GM12878 (cell line): ENCODE measurements at regions not wholly inside any gene's neighbourhood (a gene's known extent, or its start where the extent isn't known, plus 50 kb on each side); places are given as distances from the start of the nearest gene placed in this dataset.

ENCODE experiments used
- ATAC-seq: fragments of 200-7000 bp; cut with Tn5 transposase; 3 replicates; pipeline ENCODE4 v1.9.1; 2020; ENCODE audit warnings: mild to moderate bottlenecking, moderate library complexity
- BruUV-seq: library from RNA; stranded (reverse); fragments of 400-500 nt; replicated peaks from 2 replicates; lab custom pipeline; 2021; lab: Mats Ljungman, UMichigan
- CTCF ChIA-PET: fragments of 300-600 bp; sonication (Branson Sonifier 250); formaldehyde crosslinking; extraction: SDS; loops from one replicate; lab custom pipeline; 2021; ENCODE audit warnings: inconsistent platforms; lab: Yijun Ruan, JAX
- POLR2A ChIA-PET: fragments of 350-600 bp; formaldehyde crosslinking; extraction: SDS; loops from one replicate; lab custom pipeline; 2021; ENCODE audit warnings: inconsistent platforms; lab: Charles Lee
- RAD21 ChIA-PET: fragments of 300-600 bp; sonication (Branson Sonifier 250); formaldehyde crosslinking; loops from one replicate; lab custom pipeline; 2023; ENCODE audit warnings: antibody characterized with exemption; ENCODE audit not compliant: unreplicated experiment; lab: Charles Lee
- SMC1A ChIA-PET: fragments of 300-600 bp; sonication (Branson Sonifier 250); formaldehyde crosslinking; loops from one replicate; lab custom pipeline; 2023; ENCODE audit not compliant: unreplicated experiment, uncharacterized antibody; lab: Charles Lee
- DNase-seq: peaks from one replicate; pipeline ENCODE4 v3.0.0-alpha.2; 2011; ENCODE audit warnings: low read depth, low spot score
- FAIRE-seq: peaks from 3 replicates; lab custom pipeline; 2011; peaks lifted over from hg19 to GRCh38; lab: Jason Lieb, UNC
- H2AFZ ChIP-seq: 2 replicates; pipeline ENCODE4 v1.6.0; 2011; ENCODE audit warnings: low read depth, low read length, control low read depth; ENCODE audit not compliant: control insufficient read depth
- H3K27ac ChIP-seq: 2 replicates; pipeline ENCODE4 v1.5.1; 2011; ENCODE audit warnings: control low read depth; ENCODE audit not compliant: control insufficient read depth, insufficient read depth
- H3K27me3 ChIP-seq, 2 experiments: replicated peaks in 1 of 2; 2 replicates each; pipeline versions ENCODE4 v1.6.0 to v1.6.1; 2011; ENCODE audit warnings: low read length in 1 of 2; ENCODE audit not compliant: control insufficient read depth in 2 of 2, insufficient read depth in 2 of 2
- H3K36me3 ChIP-seq, 2 experiments: 2 replicates each; pipeline ENCODE4 v1.5.1; 2011; ENCODE audit warnings: low read length in 1 of 2; ENCODE audit not compliant: control insufficient read depth in 2 of 2, insufficient read depth in 2 of 2
- H3K4me1 ChIP-seq: 2 replicates; pipeline ENCODE4 v1.6.1; 2011; ENCODE audit warnings: mild to moderate bottlenecking, low read length, moderate library complexity, mixed read lengths; ENCODE audit not compliant: control insufficient read depth, insufficient read depth
- H3K4me2 ChIP-seq: 2 replicates; pipeline ENCODE4 v1.6.0; 2011; ENCODE audit warnings: control low read depth; ENCODE audit not compliant: control insufficient read depth, insufficient read depth
- H3K4me3 ChIP-seq: fragments of 200-600 bp; sonication (generic); 2 replicates; pipeline ENCODE4 v1.5.1; 2016
- H3K79me2 ChIP-seq: 2 replicates; pipeline ENCODE4 v1.6.0; 2011; ENCODE audit warnings: low read length; ENCODE audit not compliant: control insufficient read depth, insufficient read depth
- H3K9ac ChIP-seq: 2 replicates; pipeline ENCODE4 v1.8.0; 2011; ENCODE audit warnings: low read length, control low read depth, mixed read lengths; ENCODE audit not compliant: control insufficient read depth, insufficient read depth
- H3K9me3 ChIP-seq: replicated peaks from 3 replicates; pipeline ENCODE4 v1.5.1; 2011; ENCODE audit warnings: mild to moderate bottlenecking, low read length; ENCODE audit not compliant: control insufficient read depth, insufficient read depth
- H4K20me1 ChIP-seq: 2 replicates; pipeline ENCODE4 v1.6.0; 2011; ENCODE audit not compliant: control insufficient read depth, insufficient read depth
- CEBPB ChIP-seq, 2 experiments: fragments of 150-350 bp in 1 of 2; IDR thresholded peaks; 2 replicates each; pipeline ENCODE4 v1.6.1; 2012 to 2014; ENCODE audit warnings: low read depth in 2 of 2, low read length in 2 of 2, borderline replicate concordance in 1 of 2, inconsistent platforms in 1 of 2
- CUX1 ChIP-seq: IDR thresholded peaks from 2 replicates; pipeline ENCODE4 v1.6.1; 2012; ENCODE audit warnings: improper control_type of control experiment, low read depth, low read length; ENCODE audit not compliant: insufficient replicate concordance
- E2F8 ChIP-seq: fragments of 450-650 bp; IDR thresholded peaks from 2 replicates; pipeline ENCODE4 v1.6.1; 2018; ENCODE audit warnings: mild to moderate bottlenecking, low read depth, moderate library complexity; ENCODE audit not compliant: partially characterized antibody
- EED ChIP-seq: sonication (generic); IDR thresholded peaks from 2 replicates; pipeline ENCODE4 v1.6.1; 2016; ENCODE audit warnings: antibody characterized with exemption, low read depth
- FOXK2 ChIP-seq: fragments of 450-650 bp; IDR thresholded peaks from 2 replicates; pipeline ENCODE4 v1.6.1; 2017; ENCODE audit warnings: mild to moderate bottlenecking, moderate library complexity
- NFYB ChIP-seq: IDR thresholded peaks from 2 replicates; pipeline ENCODE4 v1.6.1; 2011; ENCODE audit warnings: low read depth, mild to moderate bottlenecking, low read length, improper control_type of control experiment, moderate library complexity; ENCODE audit not compliant: insufficient read depth
- POLR2AphosphoS2 ChIP-seq: IDR thresholded peaks from 2 replicates; pipeline ENCODE4 v1.6.1; 2011; ENCODE audit warnings: low read depth, mild to moderate bottlenecking, low read length, improper control_type of control experiment, moderate library complexity
- TBL1XR1 ChIP-seq: IDR thresholded peaks from 2 replicates; pipeline ENCODE4 v1.6.1; 2012; ENCODE audit warnings: low read depth, low read length, improper control_type of control experiment
- USF1 ChIP-seq: IDR thresholded peaks from 2 replicates; pipeline ENCODE4 v1.6.1; 2011; ENCODE audit warnings: borderline replicate concordance, low read depth, mild to moderate bottlenecking, moderate library complexity, mixed read lengths, low read length; ENCODE audit not compliant: insufficient read depth; ENCODE audit errors: extremely low read length
- YY1 ChIP-seq: IDR thresholded peaks from 2 replicates; pipeline ENCODE4 v1.6.1; 2011; ENCODE audit warnings: low read depth, mild to moderate bottlenecking, low read length
- WGBS: methylation state at CpG from one replicate; pipeline ENCODE4 v1.1.6; 2016; ENCODE audit warnings: low lambda C conversion rate; ENCODE audit not compliant: insufficient replicate concordance, insufficient coverage; ENCODE audit errors: missing lambda C conversion rate; 5-methylcytosine and 5-hydroxymethylcytosine counted together
- in situ Hi-C: fragments of 300-500 bp; cut with MboI; formaldehyde crosslinking; loops from 9 replicates; pipeline ENCODE4 v1.14.3; 2018; ENCODE audit warnings: mixed read lengths
- intact Hi-C: fragments of 100-400 bp; cut with micrococcal nuclease; formaldehyde crosslinking; loops from one replicate; pipeline ENCODE4 v1.14.2; 2022; ENCODE audit not compliant: unreplicated experiment

- no peak overlapping the region for H3K4me3 ChIP-seq
- ATAC-seq, result no peak
- FAIRE-seq, result no peak
- no peak for DNase-seq
- RAD21 ChIA-PET, result no interaction called here
- no peaks in the 10 kb centered on the region for H3K27me3 ChIP-seq
- no peaks in the 10 kb centered on the region for H3K36me3 ChIP-seq
- H3K9me3 ChIP-seq, result no peaks in the 10 kb centered on the region
- 17% methylated on average over 3 of the region's 3 CpGs for WGBS
- no peak for TF ChIP-seq CEBPB (IDR thresholded peaks at IDR 0.05; ENCODE audit: borderline replicate concordance in 1 of 2, low read depth in 2 of 2, low read length in 2 of 2)
- no peak for TF ChIP-seq E2F8
- TF ChIP-seq EED, result no peak
- no peak for TF ChIP-seq YY1
- no peak for TF ChIP-seq CUX1
- no peak for TF ChIP-seq NFYB
- TF ChIP-seq POLR2AphosphoS2, result no peak
- no peak for TF ChIP-seq USF1
- no peak for TF ChIP-seq FOXK2
- TF ChIP-seq TBL1XR1, result no peak
- TF ChIP-seq, all 136 proteins: peak for 0
- BruUV-seq, result no TSS peak
- Histone ChIP-seq H4K20me1 (no peaks in the 10 kb centered on the region), H3K9ac (no peak overlapping the region), H2AFZ (no peak overlapping the region), H3K4me1 (no peaks in the 10 kb centered on the region), H3K4me2 (no peak overlapping the region), H3K79me2 (no peaks in the 10 kb centered on the region), H3K27ac (no peak overlapping the region)
- ChIA-PET CTCF (no interaction called here), POLR2A (no interaction called here), SMC1A (interaction anchor here (0.7 kb wide), 1 partner anchor 716 kb away, joined by 3 read pairs; no protein-coding TSS in a partner anchor)
- in situ Hi-C loops, result no loop called here
- intact Hi-C loops, result no loop called here
Observed at GRCh38 chr13:37163641-37164265, 58.3 kb upstream of the CSNK1A1L start.
